Putamen (tissue), 1 donor: ENCODE measurements at regions not wholly inside any gene's neighbourhood (a gene's known extent, or its start where the extent isn't known, plus 50 kb on each side); places are given as distances from the start of the nearest gene placed in this dataset.
A peak's percentile ranks its signal among the peaks of the same experiment; 100 is the strongest.
"Not testable (repeated sequence)": the region's sequence is repeated elsewhere in the genome, so short reads cannot be mapped to it uniquely, and the experiment has no call there.

Experiments
- DNase-seq: peaks from one replicate; pipeline ENCODE4 v3.0.0-alpha.2; 2016; ENCODE audit warnings: low spot score

DNA sequence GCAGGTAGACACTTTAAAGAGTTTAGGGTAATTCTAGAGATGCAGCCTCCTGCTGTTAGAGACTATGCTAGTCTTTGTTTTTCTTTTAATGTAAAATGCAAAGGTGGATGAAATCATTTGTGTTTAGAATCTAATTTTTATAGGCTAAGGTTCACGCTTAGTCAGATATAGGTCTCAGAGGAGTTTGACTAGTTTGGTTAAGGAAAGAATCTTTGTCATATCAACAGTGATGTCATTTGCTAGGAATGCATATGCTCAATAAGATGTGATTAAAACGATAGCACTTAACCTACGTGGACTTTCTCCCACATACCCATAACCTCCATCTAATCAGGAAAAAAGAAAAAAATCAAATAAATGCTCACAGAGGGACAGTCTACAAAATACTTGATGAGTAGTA is 859.3 kb upstream of the ATXN7L3B start:
- DNase-seq = no peak

DNA sequence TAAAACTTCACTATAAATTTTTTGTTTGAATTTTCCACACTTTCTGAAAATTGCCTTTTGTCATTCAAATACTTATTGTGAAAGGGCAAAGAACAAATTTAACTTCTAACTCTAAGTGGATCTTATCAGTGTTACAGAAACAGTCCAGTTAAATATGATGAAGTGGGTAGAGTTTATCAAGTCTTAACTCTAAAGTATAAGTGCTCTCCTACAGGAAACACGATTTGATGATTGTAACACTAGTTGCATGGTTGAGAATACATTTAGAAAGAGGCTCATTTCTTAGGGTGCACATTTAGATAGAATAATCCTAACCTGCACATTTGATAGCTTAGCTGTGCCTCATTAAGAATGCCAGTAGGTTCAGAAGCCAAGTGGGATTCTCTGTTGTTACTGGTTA is 838.3 kb upstream of the ATXN7L3B start:
- DNase-seq = no peak

DNA sequence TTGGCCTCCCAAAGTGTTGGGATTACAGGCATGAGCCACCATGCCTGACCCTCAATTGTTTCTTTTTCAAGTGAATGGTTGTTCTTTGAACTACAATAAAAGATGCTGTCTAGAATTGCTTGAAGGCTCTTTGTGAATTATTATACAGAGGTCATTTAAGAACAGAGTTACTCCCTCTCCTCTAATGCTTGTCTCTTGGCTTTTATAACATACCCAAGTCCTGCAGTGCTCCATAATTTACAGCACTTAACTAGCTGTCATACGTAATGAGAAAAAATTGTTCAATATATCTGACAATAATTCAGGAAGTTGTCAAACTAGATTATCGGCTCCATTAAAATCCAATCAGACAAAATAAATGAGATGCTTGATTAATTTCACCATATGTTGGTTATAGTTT is 823.0 kb upstream of the ATXN7L3B start:
- DNase-seq = no peak

DNA sequence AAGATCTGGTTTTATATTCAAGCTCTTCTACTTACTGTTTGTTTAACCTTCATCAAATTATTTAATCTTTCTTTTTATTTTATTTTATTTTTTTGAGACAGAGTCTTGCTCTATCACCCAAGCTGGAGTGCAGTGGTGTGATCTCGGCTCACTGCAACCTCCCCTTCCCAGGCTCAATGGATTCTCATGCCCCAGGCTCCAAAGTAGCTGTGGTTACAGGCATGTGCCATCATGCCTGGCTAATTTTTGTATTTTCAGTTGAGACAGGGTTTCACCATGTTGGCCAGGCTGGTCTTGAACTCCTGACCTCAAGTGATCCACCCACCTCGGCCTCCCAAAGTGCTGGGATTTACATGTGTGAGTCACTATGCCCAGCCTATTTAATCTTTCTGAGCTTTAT is 821.5 kb upstream of the ATXN7L3B start:
- not testable (repeated sequence) for DNase-seq

DNA sequence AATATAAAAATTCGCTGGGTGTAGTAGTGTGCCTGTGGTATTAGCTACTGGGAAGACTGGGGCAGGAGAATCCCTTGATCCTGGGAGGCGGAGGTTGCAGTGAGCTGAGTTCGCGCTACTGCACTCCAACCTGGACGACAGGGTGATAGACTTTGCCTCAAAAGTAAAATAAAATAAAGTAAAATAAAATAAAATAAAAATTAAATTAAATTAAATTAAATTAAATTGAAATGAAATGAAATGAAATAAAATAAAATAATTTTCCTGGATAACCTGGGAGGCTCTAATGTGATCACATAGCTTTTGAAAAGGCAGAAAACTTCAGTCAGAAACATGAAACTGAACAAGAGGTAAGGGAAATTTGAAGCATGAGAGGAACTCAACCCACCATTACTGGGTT is 818.4 kb upstream of the ATXN7L3B start:
- no peak for DNase-seq

DNA sequence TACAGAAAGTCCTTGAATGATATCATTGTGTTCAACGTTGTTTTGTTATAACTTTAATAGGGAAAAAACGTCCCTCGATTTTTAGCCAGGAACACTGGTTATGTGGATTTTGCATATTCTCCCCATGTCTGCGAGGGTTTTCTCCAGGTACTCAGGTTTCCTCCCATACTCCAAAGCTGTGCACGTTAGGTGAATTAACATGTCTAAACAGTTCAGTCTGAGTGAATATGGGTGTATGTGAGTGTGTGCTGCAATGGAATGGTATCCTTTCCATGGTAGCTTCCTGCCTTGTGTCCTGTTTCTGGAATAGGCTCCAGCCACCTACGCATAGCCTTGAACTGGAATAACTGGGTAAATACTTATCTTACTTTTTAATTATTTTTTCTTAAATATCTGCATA is 810.8 kb upstream of the ATXN7L3B start:
- DNase-seq = no peak

DNA sequence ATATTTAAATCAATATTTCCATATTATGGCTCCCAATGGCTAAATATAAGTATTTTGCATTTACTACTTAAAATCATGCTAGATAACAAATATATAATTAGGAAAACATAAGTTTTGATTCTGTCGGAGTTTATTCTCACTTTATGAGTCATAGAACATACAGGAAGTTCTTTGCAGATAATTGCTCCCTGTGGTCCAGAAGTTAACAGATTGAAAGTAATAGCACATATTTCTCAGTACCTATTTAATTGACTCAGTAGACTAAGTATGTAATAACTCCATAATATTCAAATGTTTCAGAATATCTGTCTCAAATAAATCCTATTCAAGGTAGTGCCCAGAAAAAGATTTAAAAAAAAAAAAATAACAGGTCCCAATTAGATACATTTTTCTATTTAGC is 806.0 kb upstream of the ATXN7L3B start:
- DNase-seq = no peak

DNA sequence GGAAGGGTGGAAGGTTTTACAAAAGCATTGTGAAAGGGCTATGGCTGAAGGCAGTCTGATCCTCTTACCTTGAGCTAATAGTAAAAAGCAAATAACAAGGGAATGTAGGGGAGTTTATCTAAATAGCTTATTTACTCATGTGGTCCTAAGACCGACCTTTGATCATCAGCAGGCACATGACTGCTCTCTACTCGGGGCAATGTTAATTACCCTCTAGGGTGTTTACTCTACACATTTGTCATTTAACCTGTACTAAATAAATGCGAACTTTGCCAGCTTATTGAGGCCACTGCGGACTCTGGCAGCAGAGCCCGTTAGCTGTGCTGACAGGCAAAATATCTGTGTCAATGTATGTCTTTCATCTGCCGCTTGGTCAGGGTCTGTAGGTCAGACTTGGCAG is 768.3 kb upstream of the ATXN7L3B start:
- no peak for DNase-seq

DNA sequence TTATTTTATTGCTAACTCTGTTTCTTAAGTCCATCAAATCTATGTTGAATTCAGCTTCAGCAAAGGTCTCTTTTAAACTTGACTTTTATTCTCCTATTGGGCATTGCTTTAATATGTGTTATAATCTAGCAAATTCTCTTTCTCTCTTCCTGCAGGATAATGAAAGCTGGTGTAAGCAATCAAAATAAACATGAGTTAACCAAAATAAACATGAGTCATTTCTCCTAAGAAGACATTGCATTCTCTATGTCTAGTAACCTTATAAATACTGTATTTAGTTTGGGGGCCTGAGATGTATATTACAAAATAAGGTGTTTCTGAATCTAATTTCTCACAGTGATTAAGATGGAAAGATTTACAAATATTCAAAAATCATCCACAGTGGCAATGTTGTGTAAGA is 739.1 kb upstream of the ATXN7L3B start:
- no peak for DNase-seq

DNA sequence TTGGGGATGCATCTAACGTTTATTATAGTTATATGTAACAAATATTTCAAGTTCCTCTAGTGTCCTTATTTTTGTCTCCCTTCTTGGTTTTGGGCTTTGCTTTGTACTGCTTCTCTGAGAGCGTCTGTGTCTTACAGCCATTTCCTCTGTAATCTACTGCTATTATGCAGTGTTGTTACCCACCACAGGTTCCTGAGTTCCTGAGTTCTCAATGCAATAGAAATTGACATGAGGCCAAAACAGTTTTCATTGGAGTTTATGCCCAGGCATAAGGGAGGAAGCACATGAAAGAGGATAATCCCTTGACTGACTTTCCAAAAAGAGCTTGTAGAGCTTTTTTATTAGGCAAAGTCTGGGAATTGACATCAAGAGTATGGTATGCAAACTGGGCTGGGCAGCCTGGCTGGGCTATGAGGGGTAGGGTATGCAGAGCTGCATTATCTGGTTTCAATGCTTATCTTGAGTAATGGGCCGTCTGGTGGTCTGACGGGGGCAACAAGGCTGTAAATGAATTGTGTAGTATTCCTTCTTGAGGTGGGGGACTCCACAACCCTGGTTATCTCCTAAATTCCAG is 722.5 kb upstream of the ATXN7L3B start:
- no peak for DNase-seq

DNA sequence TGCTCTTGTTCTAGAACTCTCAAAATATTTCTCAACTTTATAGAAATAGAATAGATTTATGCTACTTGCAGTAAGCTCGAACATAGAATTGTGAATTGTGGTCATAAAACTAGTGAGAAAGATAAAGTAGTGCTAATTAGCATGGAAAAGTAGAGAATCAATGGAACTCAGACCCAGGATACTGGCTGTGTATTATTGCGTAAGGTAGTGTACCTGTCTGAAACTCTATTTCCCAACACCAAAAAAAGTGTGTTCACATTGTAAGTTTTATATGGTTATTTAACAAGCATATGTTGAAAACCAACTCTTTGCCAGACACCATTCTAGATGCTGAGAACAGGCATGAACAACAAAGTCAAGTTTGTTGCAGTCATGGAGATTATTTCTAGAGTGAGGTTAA is 720.5 kb upstream of the ATXN7L3B start:
- no peak for DNase-seq

DNA sequence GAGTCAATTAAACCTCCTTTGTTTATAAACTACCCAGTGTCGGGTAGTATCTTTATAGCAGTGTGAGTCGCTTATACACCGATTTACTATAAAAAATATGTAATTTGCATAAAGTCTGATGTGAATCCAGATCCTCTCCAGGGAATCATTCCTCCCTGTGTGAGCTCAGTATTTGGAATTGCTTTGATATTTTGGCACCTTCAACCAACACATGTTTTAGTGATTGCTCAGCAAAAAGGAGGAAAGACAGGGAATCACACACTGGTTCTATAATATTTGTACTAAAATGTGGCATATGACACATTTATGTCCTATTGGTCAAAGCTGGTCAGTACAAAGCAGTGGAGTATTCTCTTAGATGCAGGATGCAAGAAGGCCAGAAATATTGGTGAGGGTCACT is 703.9 kb upstream of the ATXN7L3B start:
- DNase-seq = no peak

DNA sequence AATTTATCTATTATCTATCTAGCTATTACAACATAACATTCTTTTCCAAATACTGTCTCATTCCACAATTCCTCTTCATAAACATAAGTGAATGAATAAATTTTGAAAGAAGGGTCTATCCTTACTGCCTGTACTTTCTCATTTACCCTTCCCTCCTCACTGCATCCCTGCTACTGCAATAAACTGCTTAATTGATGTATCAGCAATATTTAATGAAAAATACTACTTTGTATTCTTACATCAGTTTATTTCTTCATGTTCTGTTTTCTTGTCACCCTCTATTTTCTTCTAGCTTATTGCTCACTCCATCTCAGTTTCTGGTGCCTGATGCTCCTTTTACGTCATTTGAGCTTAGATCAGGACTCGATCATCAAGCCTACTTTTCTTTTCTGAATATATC is 695.7 kb upstream of the ATXN7L3B start:
- DNase-seq = no peak

DNA sequence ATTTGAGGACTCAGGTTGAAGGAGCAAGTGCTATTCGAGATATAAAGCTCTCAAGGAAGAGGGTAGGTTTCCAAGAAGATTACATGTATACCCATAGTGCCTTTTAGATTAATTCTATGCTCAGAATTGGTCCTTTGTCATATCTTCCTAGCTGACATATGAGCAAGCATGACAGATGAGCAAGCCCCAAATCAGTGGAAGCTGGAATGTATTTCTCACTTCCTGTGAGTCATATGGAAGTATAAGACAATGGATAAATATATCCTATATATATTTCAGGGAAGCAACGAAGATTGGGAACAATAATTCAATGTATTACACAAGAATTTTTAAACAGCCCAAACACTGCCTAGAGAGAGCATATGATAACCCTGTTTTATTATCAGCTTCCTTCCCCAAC is 674.1 kb upstream of the ATXN7L3B start:
- DNase-seq = no peak

DNA sequence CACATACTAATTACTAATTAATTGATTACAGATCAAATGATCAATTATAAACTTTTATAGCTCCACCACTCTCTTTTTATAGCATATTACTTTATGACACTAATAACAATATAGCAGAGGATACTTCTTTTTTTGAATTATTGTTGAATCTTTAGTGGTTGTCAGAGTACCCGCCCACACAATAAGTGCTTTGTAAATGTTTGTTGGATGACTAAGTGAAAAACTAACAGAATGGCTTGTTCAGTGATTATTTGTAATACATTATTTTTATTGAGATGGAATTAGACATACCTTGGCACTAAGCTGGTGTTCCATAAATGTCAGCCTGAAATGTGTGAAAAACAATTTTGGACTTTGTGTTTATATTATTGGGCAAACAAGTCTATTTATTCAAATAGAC is 670.5 kb upstream of the ATXN7L3B start:
- no peak for DNase-seq

DNA sequence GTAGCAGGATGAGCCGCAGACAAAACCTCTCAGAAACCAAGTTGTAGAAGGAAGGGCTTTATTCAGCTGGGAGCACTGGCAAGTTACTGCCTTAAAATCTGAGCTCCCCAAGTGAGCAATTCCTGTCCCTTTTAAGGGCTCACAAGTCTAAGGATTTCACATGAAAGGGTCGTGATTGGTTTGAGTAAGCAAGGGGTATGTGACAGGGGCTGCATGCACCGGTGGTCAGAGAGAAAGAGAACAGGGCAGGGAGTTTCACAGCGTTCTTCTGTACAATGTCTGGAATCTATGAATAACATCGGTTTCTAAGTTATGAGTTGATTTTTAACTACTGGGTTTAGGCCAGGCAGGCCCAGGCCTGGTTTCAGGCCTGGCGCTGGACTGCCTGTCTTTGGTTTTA is 660.3 kb upstream of the ATXN7L3B start:
- DNase-seq = not testable (repeated sequence)

DNA sequence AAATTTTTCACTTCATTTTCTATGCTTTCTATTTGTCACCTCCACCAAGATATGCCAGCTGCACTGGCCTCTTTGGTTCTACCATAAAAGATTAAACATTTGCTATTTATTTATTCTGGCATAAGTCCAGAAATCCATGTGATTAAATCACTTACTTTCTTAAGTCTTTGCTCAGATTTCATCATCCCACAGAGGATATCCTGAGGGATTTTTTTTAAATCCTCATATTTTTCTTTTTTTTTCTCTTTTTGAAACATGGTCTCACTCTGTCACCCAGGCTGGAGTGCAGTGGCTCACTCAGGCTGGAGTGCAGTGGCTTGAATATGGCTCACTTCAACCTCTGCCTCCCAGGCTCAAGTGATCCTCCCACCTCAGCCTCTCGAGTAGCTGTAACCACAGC is 645.4 kb upstream of the ATXN7L3B start:
- DNase-seq = no peak

DNA sequence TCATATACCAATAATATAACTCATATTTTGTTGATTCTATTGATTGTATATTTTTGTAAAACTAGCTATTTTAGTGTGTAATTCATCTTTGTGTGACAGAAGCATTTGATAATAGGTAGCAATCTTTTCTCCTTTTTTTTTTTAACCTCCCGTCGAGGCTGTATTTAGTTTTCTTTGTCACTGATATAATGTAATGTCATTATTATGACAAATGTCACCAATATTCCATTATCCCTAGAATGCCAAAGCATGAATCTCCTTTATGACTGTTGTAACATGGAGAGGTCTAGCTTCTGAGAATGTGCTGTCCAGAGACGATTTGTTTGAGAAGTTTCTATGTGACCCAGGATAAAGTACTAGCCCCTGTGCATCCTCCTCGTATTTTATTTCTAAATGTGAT is 639.0 kb upstream of the ATXN7L3B start:
- DNase-seq = no peak

DNA sequence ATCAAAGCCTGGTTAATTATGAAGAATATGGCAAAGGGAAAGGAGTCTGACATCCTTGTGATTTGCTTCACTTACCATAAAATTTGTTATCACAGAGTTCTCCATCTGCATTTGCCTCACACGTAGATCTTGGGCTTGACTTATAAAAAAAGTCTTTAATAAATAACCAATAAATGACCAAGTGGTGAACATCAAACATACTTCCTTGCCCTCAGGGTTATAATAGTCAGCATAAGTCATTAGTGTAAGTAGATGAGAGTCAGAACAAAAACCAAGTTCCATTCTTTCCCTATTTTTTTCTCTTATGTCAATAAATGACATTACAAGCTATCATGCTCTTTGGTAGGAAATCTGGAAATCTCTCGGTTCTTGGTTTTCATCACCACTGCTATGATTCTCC is 635.4 kb upstream of the ATXN7L3B start:
- no peak for DNase-seq

DNA sequence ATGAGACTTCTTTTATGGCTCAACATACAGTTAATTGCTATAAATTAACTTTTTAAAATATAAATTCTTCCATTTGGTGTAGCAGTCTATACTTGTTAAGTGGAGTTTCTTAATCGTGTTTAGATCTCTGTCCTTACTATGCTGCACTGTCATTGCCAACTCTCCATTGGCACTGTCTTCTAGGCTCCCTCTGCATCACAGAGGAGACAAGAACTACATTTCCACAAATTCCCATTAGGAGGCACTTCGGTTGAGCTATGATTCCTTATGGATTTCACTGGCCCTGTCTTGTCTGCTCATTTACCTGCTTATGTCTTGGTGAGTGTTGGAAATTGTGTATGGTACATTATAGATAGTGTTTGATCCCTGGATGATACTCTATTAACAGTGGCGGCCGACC is 630.9 kb upstream of the ATXN7L3B start:
- DNase-seq = no peak

DNA sequence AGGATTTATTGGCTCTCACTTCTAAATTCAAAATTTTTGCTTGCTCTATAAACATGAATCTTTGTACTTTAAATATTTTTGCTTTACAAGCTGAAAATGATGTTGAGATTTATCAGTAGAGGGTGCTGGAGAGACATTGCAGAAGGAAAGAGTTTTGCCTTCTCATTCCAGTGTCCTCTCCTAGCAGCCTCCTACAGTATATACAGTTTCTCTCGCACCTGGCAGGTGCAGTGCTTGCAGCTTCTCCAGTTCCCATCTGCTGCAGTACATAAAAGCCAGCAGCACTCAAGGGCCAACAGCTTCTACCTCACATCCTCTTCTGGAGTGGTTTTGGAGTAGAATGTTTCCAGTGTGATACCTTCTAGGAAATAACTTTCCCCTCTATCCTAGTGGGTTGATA is 601.8 kb upstream of the ATXN7L3B start:
- DNase-seq = no peak

DNA sequence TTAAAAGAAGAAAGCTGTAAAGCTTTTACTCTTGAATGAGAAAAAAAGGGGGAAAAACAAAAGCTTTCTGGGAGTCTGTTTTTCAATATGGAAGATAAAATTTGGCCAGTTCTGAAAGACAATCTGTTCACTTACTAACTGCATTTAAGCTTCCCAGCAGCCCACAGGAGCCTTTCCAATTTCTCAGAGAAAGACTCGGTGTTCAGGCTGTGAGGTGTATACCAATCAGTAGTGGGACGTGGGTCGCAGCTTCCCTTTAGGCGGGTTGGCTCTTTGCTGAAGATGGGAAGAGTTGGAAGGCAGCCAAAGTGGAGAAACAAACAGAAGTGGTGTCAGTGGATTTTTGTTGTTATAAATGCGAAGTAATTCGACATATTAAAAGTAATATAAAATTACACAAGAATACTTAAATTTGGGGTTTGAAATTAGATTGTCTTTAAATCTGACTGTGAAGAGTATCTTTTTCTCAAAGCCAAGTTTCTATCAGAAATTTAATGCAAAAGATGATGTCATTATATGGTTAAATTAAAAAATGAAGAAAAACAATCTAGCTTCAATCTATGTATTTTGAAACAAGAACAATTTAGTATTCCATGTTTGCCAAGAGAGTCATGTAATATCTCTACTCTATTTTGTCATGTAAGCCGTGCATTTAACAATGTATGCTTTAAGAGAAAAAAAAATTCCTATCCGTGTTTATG is 590.2 kb upstream of the ATXN7L3B start:
- DNase-seq = no peak

DNA sequence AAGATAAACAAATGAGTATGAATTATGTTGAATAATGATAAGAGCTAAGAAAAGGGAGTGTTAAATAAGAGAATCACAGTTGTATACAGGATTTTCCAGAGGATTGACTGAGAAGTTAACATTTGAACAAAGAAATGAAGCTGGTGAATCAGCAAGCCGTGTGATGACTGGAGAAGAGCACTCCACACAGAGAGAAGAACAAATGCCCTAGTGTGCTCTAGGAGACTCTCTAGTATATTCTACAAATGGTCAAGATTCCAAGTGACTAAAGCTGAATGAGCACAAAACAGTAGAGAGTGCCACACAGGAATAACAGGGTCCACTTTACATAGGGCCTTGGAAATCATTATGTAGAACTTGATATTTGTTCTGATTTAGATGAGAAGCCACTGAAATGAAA is 587.1 kb upstream of the ATXN7L3B start:
- DNase-seq = peak; percentile 8

DNA sequence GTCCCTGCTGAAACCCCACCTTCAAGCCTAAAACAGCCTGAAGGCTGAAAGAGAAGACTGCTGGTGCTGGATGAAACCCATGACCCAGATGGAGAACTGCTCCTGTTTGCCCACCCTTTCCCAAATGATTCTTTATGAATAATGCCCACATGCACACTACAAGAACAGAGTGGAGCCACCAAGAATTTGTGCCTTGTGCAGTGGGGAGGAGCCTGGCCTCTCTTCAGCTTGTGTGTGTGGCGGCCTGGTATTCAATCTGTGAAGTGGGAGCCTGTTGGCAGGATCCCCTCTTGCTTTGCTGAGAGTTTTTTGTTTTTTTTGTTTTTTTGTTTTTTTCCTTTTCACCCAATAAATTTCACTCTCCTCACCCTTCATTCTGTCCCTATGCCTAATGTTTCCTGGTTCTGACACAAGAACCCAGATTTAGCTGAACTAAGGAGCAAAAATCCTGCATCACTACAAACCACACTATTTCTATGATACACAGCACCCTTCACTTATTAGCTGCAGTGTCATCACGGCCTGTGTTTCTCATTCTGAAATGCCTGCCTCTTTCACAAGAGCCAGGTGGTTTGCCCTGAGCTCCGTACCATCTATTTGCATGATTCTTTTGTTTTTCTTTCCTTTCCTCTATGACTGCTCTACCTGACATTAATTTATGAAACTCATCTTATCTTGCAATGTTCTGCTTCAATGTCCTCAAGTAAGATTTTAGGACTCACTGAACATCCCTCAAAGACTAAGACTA is 585.5 kb upstream of the ATXN7L3B start:
- no peak for DNase-seq
